ENCODE measurements at regions not wholly inside any gene's neighbourhood (a gene's known extent, or its start where the extent isn't known, plus 50 kb on each side); places are given as distances from the start of the nearest gene placed in this dataset.

- no peak overlapping the region for H3K27ac ChIP-seq
- H3K27me3 ChIP-seq = no peaks in the 10 kb centered on the region
- no peak for DNase-seq
- H3K4me3 ChIP-seq = no peak overlapping the region
- H3K4me1 ChIP-seq = no peaks in the 10 kb centered on the region
- intact Hi-C loops (cut with DNase I) = no loop called here
- peaks cover 0 to 4% of the 10 kb centered on the region in 2 donors for H3K9me3 ChIP-seq
- ATAC-seq = peak; percentile 62
- no peaks in the 10 kb centered on the region for H3K36me3 ChIP-seq
- TF ChIP-seq CTCF (IDR thresholded peaks at IDR 0.05) = no peak
These were observed 355.6 kb downstream of the PRDM2 start for GRCh38 chr1:14055442-14056223.

DNA sequence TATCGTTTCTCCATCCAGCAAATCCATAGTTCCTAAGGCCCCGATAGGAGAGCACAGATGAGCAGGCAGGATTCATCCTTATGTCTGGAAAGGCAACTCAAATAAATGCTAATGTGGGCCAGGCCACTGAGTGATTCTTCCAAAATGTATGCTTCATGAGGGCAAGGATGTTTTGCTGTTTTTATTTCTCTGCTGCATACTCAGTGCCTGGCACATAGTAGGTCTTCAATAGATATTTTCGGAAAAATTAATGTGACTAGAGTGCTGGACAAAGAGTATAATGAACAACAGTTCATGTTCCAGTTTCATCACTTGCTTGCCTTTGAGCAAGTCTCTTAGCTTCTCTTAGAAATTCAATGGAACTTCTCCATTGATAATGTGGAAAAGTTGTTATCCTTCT, 357.7 kb downstream of the PRDM2 start:
- peaks cover 0 to 4% of the 10 kb centered on the region in 2 donors for H3K9me3 ChIP-seq
- no peaks in the 10 kb centered on the region for H3K36me3 ChIP-seq
- no peak for DNase-seq
- no peak overlapping the region for H3K27ac ChIP-seq
- ATAC-seq = no peak
- no peaks in the 10 kb centered on the region for H3K4me1 ChIP-seq
- no peak for TF ChIP-seq CTCF (IDR thresholded peaks at IDR 0.05)
- no peak overlapping the region for H3K4me3 ChIP-seq
- intact Hi-C loops (cut with DNase I) = no loop called here
- H3K27me3 ChIP-seq = no peaks in the 10 kb centered on the region

DNA sequence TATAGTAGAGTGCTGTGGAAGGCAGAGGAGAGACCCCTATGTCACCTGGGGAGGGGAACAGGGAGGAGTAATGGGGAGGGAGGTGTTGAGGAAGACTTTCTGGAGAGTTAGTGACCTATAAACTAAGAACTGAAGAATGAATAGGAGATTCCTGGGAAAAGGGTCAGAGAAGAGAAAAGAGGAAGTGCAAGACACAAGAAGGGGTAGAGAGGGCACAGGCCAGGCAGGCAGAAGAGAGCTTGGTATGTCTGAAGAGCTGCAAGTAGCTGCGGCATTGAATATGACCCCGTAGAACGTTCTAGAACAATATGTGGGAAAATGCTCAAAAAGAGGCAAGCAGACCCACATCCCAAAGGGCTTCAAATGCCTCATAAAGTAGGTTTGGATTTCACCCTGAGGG, 361.2 kb downstream of the PRDM2 start:
- H3K4me3 ChIP-seq = no peak overlapping the region
- no peak for ATAC-seq
- intact Hi-C loops (cut with DNase I) = no loop called here
- no peaks in the 10 kb centered on the region for H3K27me3 ChIP-seq
- no peak for TF ChIP-seq CTCF (IDR thresholded peaks at IDR 0.05)
- H3K36me3 ChIP-seq = no peaks in the 10 kb centered on the region
- H3K4me1 ChIP-seq = no peaks in the 10 kb centered on the region
- H3K27ac ChIP-seq = no peak overlapping the region
- DNase-seq = no peak
- peaks cover 0 to 4% of the 10 kb centered on the region in 2 donors for H3K9me3 ChIP-seq

DNA sequence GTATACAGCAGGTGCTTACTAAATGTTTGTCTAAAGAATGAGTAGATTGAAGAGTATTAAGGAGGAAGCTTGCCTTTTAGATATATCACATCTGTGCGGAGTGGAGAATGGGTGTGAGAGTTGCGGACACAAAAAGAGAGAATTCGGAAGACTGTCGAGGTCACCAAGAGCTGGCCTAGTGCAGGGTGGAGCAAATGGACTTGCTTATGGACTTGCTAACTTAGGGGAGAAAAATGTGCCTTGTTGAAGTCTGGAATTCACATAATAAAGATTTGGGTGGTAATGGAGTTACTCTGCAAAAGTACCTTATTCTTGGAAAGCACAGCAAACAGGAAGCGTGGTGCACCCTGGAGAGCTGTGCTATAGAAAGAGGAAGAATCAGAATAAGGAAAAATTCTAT, 361.7 kb downstream of the PRDM2 start:
- DNase-seq (no peak), ATAC-seq (no peak)
- Histone ChIP-seq H3K27ac (no peak overlapping the region), H3K4me1 (no peaks in the 10 kb centered on the region), H3K27me3 (no peaks in the 10 kb centered on the region), H3K9me3 (peaks cover 0 to 4% of the 10 kb centered on the region in 2 donors), H3K36me3 (no peaks in the 10 kb centered on the region), H3K4me3 (no peak overlapping the region)
- intact Hi-C loops (cut with DNase I) = no loop called here
- TF ChIP-seq CTCF (IDR thresholded peaks at IDR 0.05) = no peak

GRCh38 chr1:14062669-14063068, 362.7 kb downstream of the PRDM2 start:
- peaks cover 0 to 4% of the 10 kb centered on the region in 2 donors for H3K9me3 ChIP-seq
- no peak overlapping the region for H3K4me3 ChIP-seq
- no peak overlapping the region for H3K27ac ChIP-seq
- no peak for TF ChIP-seq CTCF (IDR thresholded peaks at IDR 0.05)
- no peaks in the 10 kb centered on the region for H3K36me3 ChIP-seq
- no peak for ATAC-seq
- H3K4me1 ChIP-seq = no peaks in the 10 kb centered on the region
- intact Hi-C loops (cut with DNase I) = no loop called here
- no peaks in the 10 kb centered on the region for H3K27me3 ChIP-seq
- DNase-seq = no peak
